ENCODE measurements at regions not wholly inside any gene's neighbourhood (a gene's known extent, or its start where the extent isn't known, plus 50 kb on each side); places are given as distances from the start of the nearest gene placed in this dataset.

DNA sequence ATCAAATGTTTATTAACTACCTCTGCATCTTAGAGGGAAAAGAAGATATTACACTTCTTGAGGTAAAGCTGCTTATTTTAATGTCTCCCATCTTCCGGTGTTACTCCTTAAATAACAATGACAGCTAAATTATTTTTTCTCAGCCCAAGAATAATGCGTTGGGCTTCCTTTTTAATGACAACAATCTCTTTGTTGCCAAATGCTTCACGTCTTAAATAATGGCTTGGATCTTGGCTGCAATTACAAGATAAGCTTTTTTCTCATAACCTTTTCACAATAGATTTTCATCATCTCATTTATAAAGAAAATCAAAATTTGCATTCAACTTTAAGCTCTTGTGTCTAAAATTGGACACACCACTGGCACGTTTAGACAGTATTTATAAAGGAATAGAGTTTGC, 89.2 kb upstream of the COL8A1 start:
- no peak overlapping the region for H2BK20ac ChIP-seq (ENCODE audit: low read depth, low read length, poor library complexity, severe bottlenecking)
- no peak overlapping the region for H3K4me2 ChIP-seq (ENCODE audit: insufficient read depth, insufficient read length, low read length)
- no peaks in the 10 kb centered on the region for H3K36me3 Mint-ChIP-seq (ENCODE audit: insufficient read depth in 1 of 3, low read depth in 3 of 3)
- H3K27me3 ChIP-seq (ENCODE audit: insufficient read depth, low read length) = no peaks in the 10 kb centered on the region
- H2AFZ ChIP-seq (ENCODE audit: low read length) = no peak overlapping the region
- no peak overlapping the region for H3K4ac ChIP-seq (ENCODE audit: low read depth, low read length)
- H2BK5ac ChIP-seq (ENCODE audit: insufficient read length, low read length) = no peak overlapping the region
- H3K56ac ChIP-seq (ENCODE audit: insufficient read length, low read depth, low read length) = no peak overlapping the region
- no peak overlapping the region for H3K9ac ChIP-seq (ENCODE audit: extremely low read depth, insufficient read length, low read length)
- H3K27me3 Mint-ChIP-seq (ENCODE audit: low read depth) = no peaks in the 10 kb centered on the region
- no peaks in the 10 kb centered on the region for H4K20me1 ChIP-seq (ENCODE audit: control insufficient read depth, insufficient read depth, insufficient read length)
- no peak overlapping the region for H3K14ac ChIP-seq (ENCODE audit: insufficient read depth, low read length)
- no peak overlapping the region for H3K27ac ChIP-seq (ENCODE audit: insufficient read length, low read depth, low read length)
- no peaks in the 10 kb centered on the region for H3K4me1 Mint-ChIP-seq
- H3K23ac ChIP-seq (ENCODE audit: insufficient read length, low read depth, low read length) = no peak overlapping the region
- H3K9me3 Mint-ChIP-seq = no peaks in the 10 kb centered on the region
- no peak overlapping the region for H3T11ph ChIP-seq (ENCODE audit: low read length)
- H3K27ac Mint-ChIP-seq = no peak overlapping the region
- H3K18ac ChIP-seq (ENCODE audit: insufficient read length, low read depth, low read length) = no peak overlapping the region
- no peak overlapping the region for H2AK5ac ChIP-seq (ENCODE audit: insufficient read length, low read length)
- no peaks in the 10 kb centered on the region for H3K23me2 ChIP-seq (ENCODE audit: insufficient read length, low read depth, low read length, poor library complexity, severe bottlenecking)
- no peaks in the 10 kb centered on the region for H3K79me2 ChIP-seq (ENCODE audit: insufficient read depth, low read length)
- TF ChIP-seq, protein P1, sequence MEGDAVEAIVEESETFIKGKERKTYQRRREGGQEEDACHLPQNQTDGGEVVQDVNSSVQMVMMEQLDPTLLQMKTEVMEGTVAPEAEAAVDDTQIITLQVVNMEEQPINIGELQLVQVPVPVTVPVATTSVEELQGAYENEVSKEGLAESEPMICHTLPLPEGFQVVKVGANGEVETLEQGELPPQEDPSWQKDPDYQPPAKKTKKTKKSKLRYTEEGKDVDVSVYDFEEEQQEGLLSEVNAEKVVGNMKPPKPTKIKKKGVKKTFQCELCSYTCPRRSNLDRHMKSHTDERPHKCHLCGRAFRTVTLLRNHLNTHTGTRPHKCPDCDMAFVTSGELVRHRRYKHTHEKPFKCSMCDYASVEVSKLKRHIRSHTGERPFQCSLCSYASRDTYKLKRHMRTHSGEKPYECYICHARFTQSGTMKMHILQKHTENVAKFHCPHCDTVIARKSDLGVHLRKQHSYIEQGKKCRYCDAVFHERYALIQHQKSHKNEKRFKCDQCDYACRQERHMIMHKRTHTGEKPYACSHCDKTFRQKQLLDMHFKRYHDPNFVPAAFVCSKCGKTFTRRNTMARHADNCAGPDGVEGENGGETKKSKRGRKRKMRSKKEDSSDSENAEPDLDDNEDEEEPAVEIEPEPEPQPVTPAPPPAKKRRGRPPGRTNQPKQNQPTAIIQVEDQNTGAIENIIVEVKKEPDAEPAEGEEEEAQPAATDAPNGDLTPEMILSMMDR (conservative IDR thresholded peaks at IDR 0.05) = no peak
- no peak overlapping the region for H2BK120ac ChIP-seq (ENCODE audit: low read depth, low read length, poor library complexity, severe bottlenecking)
- no peaks in the 10 kb centered on the region for H3K4me1 ChIP-seq (ENCODE audit: insufficient read depth, low read length)
- H4K5ac ChIP-seq (ENCODE audit: insufficient read length, low read depth, low read length) = no peak overlapping the region
- H4K91ac ChIP-seq (ENCODE audit: insufficient read length, low read depth, low read length) = no peak overlapping the region
- H3K79me1 ChIP-seq (ENCODE audit: insufficient read depth, low read depth, low read length, poor library complexity, severe bottlenecking) = no peaks in the 10 kb centered on the region
- no peak for DNase-seq
- no peak overlapping the region for H2BK15ac ChIP-seq (ENCODE audit: low read depth, low read length)
- H4K8ac ChIP-seq (replicated peaks; ENCODE audit: insufficient read length, low read depth, low read length) = no peak overlapping the region
- no peak overlapping the region for H3K4me3 Mint-ChIP-seq
- H3K9me3 ChIP-seq (ENCODE audit: control insufficient read depth, low read depth, low read length) = no peaks in the 10 kb centered on the region
- H2BK12ac ChIP-seq (ENCODE audit: insufficient read length, low read depth, low read length) = no peak overlapping the region
- no CpG with 5 or more reads among the region's 4 CpGs for WGBS (ENCODE audit: extremely low coverage, insufficient read length, low lambda C conversion rate)
